ENCODE measurements at regions not wholly inside any gene's neighbourhood (a gene's known extent, or its start where the extent isn't known, plus 50 kb on each side); places are given as distances from the start of the nearest gene placed in this dataset.

DNA sequence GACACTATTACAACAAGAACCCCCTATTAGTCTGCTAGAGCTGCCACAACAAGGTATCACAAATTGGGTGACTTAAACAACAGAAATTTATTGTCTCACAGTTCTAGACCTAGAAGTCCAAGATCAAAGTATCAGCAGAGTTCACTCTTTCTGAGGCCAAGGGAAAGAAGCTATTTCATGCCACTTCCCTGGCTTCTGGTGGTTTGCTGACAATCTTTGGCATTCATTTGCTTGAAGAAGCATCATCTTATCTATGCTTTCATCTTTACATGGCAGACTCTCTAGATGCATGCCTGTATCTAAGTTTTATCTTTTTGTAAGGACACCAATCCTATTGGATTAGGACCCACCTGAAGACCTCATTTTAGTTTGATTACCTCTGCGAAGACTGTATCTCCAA lies 296.8 kb upstream of the MARCKS start:
- no peak for TF ChIP-seq USF2 (IDR thresholded peaks at IDR 0.05)
- TF ChIP-seq, protein P1, sequence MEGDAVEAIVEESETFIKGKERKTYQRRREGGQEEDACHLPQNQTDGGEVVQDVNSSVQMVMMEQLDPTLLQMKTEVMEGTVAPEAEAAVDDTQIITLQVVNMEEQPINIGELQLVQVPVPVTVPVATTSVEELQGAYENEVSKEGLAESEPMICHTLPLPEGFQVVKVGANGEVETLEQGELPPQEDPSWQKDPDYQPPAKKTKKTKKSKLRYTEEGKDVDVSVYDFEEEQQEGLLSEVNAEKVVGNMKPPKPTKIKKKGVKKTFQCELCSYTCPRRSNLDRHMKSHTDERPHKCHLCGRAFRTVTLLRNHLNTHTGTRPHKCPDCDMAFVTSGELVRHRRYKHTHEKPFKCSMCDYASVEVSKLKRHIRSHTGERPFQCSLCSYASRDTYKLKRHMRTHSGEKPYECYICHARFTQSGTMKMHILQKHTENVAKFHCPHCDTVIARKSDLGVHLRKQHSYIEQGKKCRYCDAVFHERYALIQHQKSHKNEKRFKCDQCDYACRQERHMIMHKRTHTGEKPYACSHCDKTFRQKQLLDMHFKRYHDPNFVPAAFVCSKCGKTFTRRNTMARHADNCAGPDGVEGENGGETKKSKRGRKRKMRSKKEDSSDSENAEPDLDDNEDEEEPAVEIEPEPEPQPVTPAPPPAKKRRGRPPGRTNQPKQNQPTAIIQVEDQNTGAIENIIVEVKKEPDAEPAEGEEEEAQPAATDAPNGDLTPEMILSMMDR (IDR thresholded peaks at IDR 0.05): no peak
- TF ChIP-seq POLR2A (IDR thresholded peaks at IDR 0.05; ENCODE audit: low read length): no peak
- no peak for TF ChIP-seq HDAC2 (IDR thresholded peaks at IDR 0.05)
- no peak for TF ChIP-seq BHLHE40 (IDR thresholded peaks at IDR 0.05; ENCODE audit: low read depth, low read length)
- TF ChIP-seq ESRRA (IDR thresholded peaks at IDR 0.05; ENCODE audit: borderline replicate concordance, low read length): no peak
- TF ChIP-seq, protein P2, sequence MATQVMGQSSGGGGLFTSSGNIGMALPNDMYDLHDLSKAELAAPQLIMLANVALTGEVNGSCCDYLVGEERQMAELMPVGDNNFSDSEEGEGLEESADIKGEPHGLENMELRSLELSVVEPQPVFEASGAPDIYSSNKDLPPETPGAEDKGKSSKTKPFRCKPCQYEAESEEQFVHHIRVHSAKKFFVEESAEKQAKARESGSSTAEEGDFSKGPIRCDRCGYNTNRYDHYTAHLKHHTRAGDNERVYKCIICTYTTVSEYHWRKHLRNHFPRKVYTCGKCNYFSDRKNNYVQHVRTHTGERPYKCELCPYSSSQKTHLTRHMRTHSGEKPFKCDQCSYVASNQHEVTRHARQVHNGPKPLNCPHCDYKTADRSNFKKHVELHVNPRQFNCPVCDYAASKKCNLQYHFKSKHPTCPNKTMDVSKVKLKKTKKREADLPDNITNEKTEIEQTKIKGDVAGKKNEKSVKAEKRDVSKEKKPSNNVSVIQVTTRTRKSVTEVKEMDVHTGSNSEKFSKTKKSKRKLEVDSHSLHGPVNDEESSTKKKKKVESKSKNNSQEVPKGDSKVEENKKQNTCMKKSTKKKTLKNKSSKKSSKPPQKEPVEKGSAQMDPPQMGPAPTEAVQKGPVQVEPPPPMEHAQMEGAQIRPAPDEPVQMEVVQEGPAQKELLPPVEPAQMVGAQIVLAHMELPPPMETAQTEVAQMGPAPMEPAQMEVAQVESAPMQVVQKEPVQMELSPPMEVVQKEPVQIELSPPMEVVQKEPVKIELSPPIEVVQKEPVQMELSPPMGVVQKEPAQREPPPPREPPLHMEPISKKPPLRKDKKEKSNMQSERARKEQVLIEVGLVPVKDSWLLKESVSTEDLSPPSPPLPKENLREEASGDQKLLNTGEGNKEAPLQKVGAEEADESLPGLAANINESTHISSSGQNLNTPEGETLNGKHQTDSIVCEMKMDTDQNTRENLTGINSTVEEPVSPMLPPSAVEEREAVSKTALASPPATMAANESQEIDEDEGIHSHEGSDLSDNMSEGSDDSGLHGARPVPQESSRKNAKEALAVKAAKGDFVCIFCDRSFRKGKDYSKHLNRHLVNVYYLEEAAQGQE (IDR thresholded peaks at IDR 0.05): no peak
- no peak for TF ChIP-seq TP53 (CRISPR knock-in tag; IDR thresholded peaks at IDR 0.05)
- TF ChIP-seq, protein P3, sequence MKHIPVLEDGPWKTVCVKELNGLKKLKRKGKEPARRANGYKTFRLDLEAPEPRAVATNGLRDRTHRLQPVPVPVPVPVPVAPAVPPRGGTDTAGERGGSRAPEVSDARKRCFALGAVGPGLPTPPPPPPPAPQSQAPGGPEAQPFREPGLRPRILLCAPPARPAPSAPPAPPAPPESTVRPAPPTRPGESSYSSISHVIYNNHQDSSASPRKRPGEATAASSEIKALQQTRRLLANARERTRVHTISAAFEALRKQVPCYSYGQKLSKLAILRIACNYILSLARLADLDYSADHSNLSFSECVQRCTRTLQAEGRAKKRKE (CRISPR knock-in tag; IDR thresholded peaks at IDR 0.05; ENCODE audit: low read depth): no peak
- no peak for TF ChIP-seq FOSL2 (IDR thresholded peaks at IDR 0.05)
- no peak for TF ChIP-seq FOSL2 (CRISPR knock-in tag; IDR thresholded peaks at IDR 0.05)
- TF ChIP-seq CBX8 (IDR thresholded peaks at IDR 0.05): no peak
- TF ChIP-seq MAZ (IDR thresholded peaks at IDR 0.05; ENCODE audit: borderline replicate concordance, low read depth, low read length): no peak
- TF ChIP-seq RFX5 (IDR thresholded peaks at IDR 0.05): no peak
- no peak for TF ChIP-seq RARB (CRISPR knock-in tag; IDR thresholded peaks at IDR 0.05)

All from A549 (cell line).